ENCODE measurements at regions not wholly inside any gene's neighbourhood (a gene's known extent, or its start where the extent isn't known, plus 50 kb on each side); places are given as distances from the start of the nearest gene placed in this dataset.

GRCh38 chr6:137334884-137335283, 115.7 kb upstream of the IFNGR1 start:
- TF ChIP-seq POLR2AphosphoS5 (IDR thresholded peaks at IDR 0.05; ENCODE audit: borderline replicate concordance, low read depth, low read length) (no peak), EZH2 (IDR thresholded peaks at IDR 0.05) (no peak), FOXP2 (optimal IDR thresholded peaks at IDR 0.05; ENCODE audit: control extremely low read depth, extremely low read length, insufficient read depth) (no peak)
